ENCODE measurements at regions not wholly inside any gene's neighbourhood (a gene's known extent, or its start where the extent isn't known, plus 50 kb on each side); places are given as distances from the start of the nearest gene placed in this dataset.

- no peak overlapping the region for H3K4me3 ChIP-seq (ENCODE audit: low read length)
- TF ChIP-seq, protein P1, sequence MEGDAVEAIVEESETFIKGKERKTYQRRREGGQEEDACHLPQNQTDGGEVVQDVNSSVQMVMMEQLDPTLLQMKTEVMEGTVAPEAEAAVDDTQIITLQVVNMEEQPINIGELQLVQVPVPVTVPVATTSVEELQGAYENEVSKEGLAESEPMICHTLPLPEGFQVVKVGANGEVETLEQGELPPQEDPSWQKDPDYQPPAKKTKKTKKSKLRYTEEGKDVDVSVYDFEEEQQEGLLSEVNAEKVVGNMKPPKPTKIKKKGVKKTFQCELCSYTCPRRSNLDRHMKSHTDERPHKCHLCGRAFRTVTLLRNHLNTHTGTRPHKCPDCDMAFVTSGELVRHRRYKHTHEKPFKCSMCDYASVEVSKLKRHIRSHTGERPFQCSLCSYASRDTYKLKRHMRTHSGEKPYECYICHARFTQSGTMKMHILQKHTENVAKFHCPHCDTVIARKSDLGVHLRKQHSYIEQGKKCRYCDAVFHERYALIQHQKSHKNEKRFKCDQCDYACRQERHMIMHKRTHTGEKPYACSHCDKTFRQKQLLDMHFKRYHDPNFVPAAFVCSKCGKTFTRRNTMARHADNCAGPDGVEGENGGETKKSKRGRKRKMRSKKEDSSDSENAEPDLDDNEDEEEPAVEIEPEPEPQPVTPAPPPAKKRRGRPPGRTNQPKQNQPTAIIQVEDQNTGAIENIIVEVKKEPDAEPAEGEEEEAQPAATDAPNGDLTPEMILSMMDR (IDR thresholded peaks at IDR 0.05; ENCODE audit: low read length), result no peak
- TF ChIP-seq EZH2 (optimal IDR thresholded peaks at IDR 0.05; ENCODE audit: low read depth, low read length) (no peak), EZH2phosphoT487 (IDR thresholded peaks at IDR 0.05; ENCODE audit: low read length) (no peak)
These were observed 145.7 kb downstream of the SYF2 start for GRCh38 chr1:25086518-25087079.

DNA sequence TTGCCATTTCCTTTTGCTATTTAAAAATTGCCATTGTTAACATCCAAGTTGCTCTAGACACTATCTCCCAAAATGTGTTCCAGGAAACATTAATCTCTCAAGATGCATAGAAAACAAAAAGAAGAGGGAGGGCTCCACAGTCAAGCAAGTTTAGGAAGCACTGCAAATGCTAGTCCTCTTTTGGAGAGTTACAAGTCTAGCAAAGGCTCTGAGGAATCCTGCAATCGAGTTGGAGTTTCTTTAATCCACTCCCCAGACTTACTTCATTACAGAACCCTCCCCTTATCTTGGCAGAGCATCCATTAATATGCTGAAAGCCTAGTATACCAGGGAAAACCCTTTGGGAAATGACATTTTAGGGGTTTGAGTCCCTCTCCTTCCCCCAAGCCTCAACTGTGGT lies 147.9 kb downstream of the SYF2 start:
- Histone ChIP-seq H2AFZ (ENCODE audit: low read length) (no peak overlapping the region), H3K4me1 (ENCODE audit: low read length) (peaks cover 8% of the 10 kb centered on the region; the same call in 1 of the 2 replicates)

More at GRCh38 chr1:25086518-25087079, 145.7 kb downstream of the SYF2 start:
- no peak for DNase-seq
- H3K27ac ChIP-seq (ENCODE audit: low read length), result no peak overlapping the region
- no peaks in the 10 kb centered on the region for H3F3A ChIP-seq (ENCODE audit: insufficient read depth, low read length)
- no peaks in the 10 kb centered on the region for H3K36me3 ChIP-seq (replicated peaks; ENCODE audit: insufficient read depth, low read length)
- no peaks in the 10 kb centered on the region for H3K79me2 ChIP-seq (ENCODE audit: low read length)
- H3K9ac ChIP-seq (ENCODE audit: low read length), result no peak overlapping the region
- no peaks in the 10 kb centered on the region for H3K9me3 ChIP-seq (replicated peaks; ENCODE audit: insufficient read depth, low read length)
- no peaks in the 10 kb centered on the region for H3K4me1 ChIP-seq (ENCODE audit: low read length)
- H3K27me3 ChIP-seq (replicated peaks; ENCODE audit: insufficient read depth, low read length), result no peaks in the 10 kb centered on the region
- no peak overlapping the region for H3K4me2 ChIP-seq (ENCODE audit: low read depth, low read length)
- no peaks in the 10 kb centered on the region for H4K20me1 ChIP-seq (ENCODE audit: insufficient read depth, low read length)
- no peaks in the 10 kb centered on the region for H3K9me2 ChIP-seq (replicated peaks; ENCODE audit: insufficient read depth, low read length)
- no peak overlapping the region for H2AFZ ChIP-seq (ENCODE audit: low read length)

GRCh38 chr1:25083481-25084345 lies 148.6 kb downstream of the SYF2 start:
- H3F3A ChIP-seq (ENCODE audit: insufficient read depth, low read length), result no peaks in the 10 kb centered on the region
- no peaks in the 10 kb centered on the region for H3K36me3 ChIP-seq (replicated peaks; ENCODE audit: insufficient read depth, low read length)
- H2AFZ ChIP-seq (ENCODE audit: low read length), result no peak overlapping the region
- no peak overlapping the region for H3K4me2 ChIP-seq (ENCODE audit: low read depth, low read length)
- no peak for DNase-seq
- no peak overlapping the region for H3K4me3 ChIP-seq (ENCODE audit: low read length)
- H3K79me2 ChIP-seq (ENCODE audit: low read length), result no peaks in the 10 kb centered on the region
- H3K27me3 ChIP-seq (replicated peaks; ENCODE audit: insufficient read depth, low read length), result no peaks in the 10 kb centered on the region
- H3K9me2 ChIP-seq (replicated peaks; ENCODE audit: insufficient read depth, low read length), result no peaks in the 10 kb centered on the region
- no peak overlapping the region for H3K9ac ChIP-seq (ENCODE audit: low read length)
- TF ChIP-seq, protein P1 (IDR thresholded peaks at IDR 0.05; ENCODE audit: low read length), result no peak
- no peak for TF ChIP-seq EZH2phosphoT487 (IDR thresholded peaks at IDR 0.05; ENCODE audit: low read length)
- no peaks in the 10 kb centered on the region for H4K20me1 ChIP-seq (ENCODE audit: insufficient read depth, low read length)
- no peaks in the 10 kb centered on the region for H3K9me3 ChIP-seq (replicated peaks; ENCODE audit: insufficient read depth, low read length)
- no peak overlapping the region for H3K27ac ChIP-seq (ENCODE audit: low read length)
- peaks cover 8% of the 10 kb centered on the region; the same call in 1 of the 2 replicates for H3K4me1 ChIP-seq (ENCODE audit: low read length)

More for the DNA sequence above, 147.9 kb downstream of the SYF2 start:
- no peak overlapping the region for H3K4me3 ChIP-seq (ENCODE audit: low read length)
- no peak overlapping the region for H3K9ac ChIP-seq (ENCODE audit: low read length)
- H3K27ac ChIP-seq (ENCODE audit: low read length), result no peak overlapping the region
- no peaks in the 10 kb centered on the region for H3K36me3 ChIP-seq (replicated peaks; ENCODE audit: insufficient read depth, low read length)
- no peak overlapping the region for H3K4me2 ChIP-seq (ENCODE audit: low read depth, low read length)
- H3K79me2 ChIP-seq (ENCODE audit: low read length), result no peaks in the 10 kb centered on the region
- H3K9me3 ChIP-seq (replicated peaks; ENCODE audit: insufficient read depth, low read length), result no peaks in the 10 kb centered on the region
- no peaks in the 10 kb centered on the region for H3K9me2 ChIP-seq (replicated peaks; ENCODE audit: insufficient read depth, low read length)
- H3K27me3 ChIP-seq (replicated peaks; ENCODE audit: insufficient read depth, low read length), result no peaks in the 10 kb centered on the region
- TF ChIP-seq EZH2phosphoT487 (IDR thresholded peaks at IDR 0.05; ENCODE audit: low read length) (no peak), EZH2 (optimal IDR thresholded peaks at IDR 0.05; ENCODE audit: low read depth, low read length) (no peak)
- TF ChIP-seq, protein P1 (IDR thresholded peaks at IDR 0.05; ENCODE audit: low read length), result no peak
- no peak for DNase-seq
- no peaks in the 10 kb centered on the region for H4K20me1 ChIP-seq (ENCODE audit: insufficient read depth, low read length)
- no peaks in the 10 kb centered on the region for H3F3A ChIP-seq (ENCODE audit: insufficient read depth, low read length)

Data from MM.1S (cell line).